ENCODE measurements at regions not wholly inside any gene's neighbourhood (a gene's known extent, or its start where the extent isn't known, plus 50 kb on each side); places are given as distances from the start of the nearest gene placed in this dataset.

- peaks cover 5% of the 10 kb centered on the region for H3K27me3 Mint-ChIP-seq
- no peaks in the 10 kb centered on the region for H3K4me1 Mint-ChIP-seq
- H3K9me3 Mint-ChIP-seq: no peaks in the 10 kb centered on the region
- no peak for DNase-seq
- H3K27ac Mint-ChIP-seq: no peak overlapping the region
- no peaks in the 10 kb centered on the region for H3K36me3 Mint-ChIP-seq
- no peak overlapping the region for H3K4me3 Mint-ChIP-seq
These were observed 221.8 kb upstream of the TMEM72 start for GRCh38 chr10:44689368-44689767.

- H3K27ac Mint-ChIP-seq: no peak overlapping the region
- DNase-seq: no peak
- H3K9me3 Mint-ChIP-seq: peaks cover 2% of the 10 kb centered on the region
- H3K4me1 Mint-ChIP-seq: no peaks in the 10 kb centered on the region
- H3K4me3 Mint-ChIP-seq: no peak overlapping the region
- H3K27me3 Mint-ChIP-seq: no peaks in the 10 kb centered on the region
- no peaks in the 10 kb centered on the region for H3K36me3 Mint-ChIP-seq
These were observed 214.6 kb upstream of the TMEM72 start for GRCh38 chr10:44696496-44696895.

- DNase-seq: no peak
- Mint-ChIP-seq H3K27me3 (no peaks in the 10 kb centered on the region), H3K4me3 (no peak overlapping the region), H3K9me3 (peaks cover 2% of the 10 kb centered on the region), H3K27ac (no peak overlapping the region), H3K36me3 (no peaks in the 10 kb centered on the region), H3K4me1 (no peaks in the 10 kb centered on the region)
These were observed 214.0 kb upstream of the TMEM72 start for GRCh38 chr10:44697116-44697515.

GRCh38 chr10:44702531-44702930, 208.6 kb upstream of the TMEM72 start:
- Mint-ChIP-seq H3K27ac (no peak overlapping the region), H3K4me3 (no peak overlapping the region), H3K9me3 (peaks cover 12% of the 10 kb centered on the region), H3K4me1 (no peaks in the 10 kb centered on the region), H3K27me3 (no peaks in the 10 kb centered on the region), H3K36me3 (no peaks in the 10 kb centered on the region)
- no peak for DNase-seq

- H3K27ac Mint-ChIP-seq: no peak overlapping the region
- H3K9me3 Mint-ChIP-seq: peaks cover 12% of the 10 kb centered on the region
- no peak for DNase-seq
- no peaks in the 10 kb centered on the region for H3K27me3 Mint-ChIP-seq
- no peaks in the 10 kb centered on the region for H3K36me3 Mint-ChIP-seq
- H3K4me1 Mint-ChIP-seq: no peaks in the 10 kb centered on the region
- no peak overlapping the region for H3K4me3 Mint-ChIP-seq
These were observed 207.6 kb upstream of the TMEM72 start for GRCh38 chr10:44703241-44704155.

GRCh38 chr10:44704616-44705015, 206.5 kb upstream of the TMEM72 start:
- Mint-ChIP-seq H3K27ac (no peak overlapping the region), H3K4me3 (no peak overlapping the region), H3K36me3 (no peaks in the 10 kb centered on the region), H3K27me3 (no peaks in the 10 kb centered on the region), H3K4me1 (no peaks in the 10 kb centered on the region), H3K9me3 (peaks cover 12% of the 10 kb centered on the region)
- no peak for DNase-seq

GRCh38 chr10:44706745-44707144, 204.4 kb upstream of the TMEM72 start:
- no peaks in the 10 kb centered on the region for H3K27me3 Mint-ChIP-seq
- no peaks in the 10 kb centered on the region for H3K36me3 Mint-ChIP-seq
- H3K4me3 Mint-ChIP-seq: no peak overlapping the region
- no peak for DNase-seq
- peaks cover 10% of the 10 kb centered on the region for H3K9me3 Mint-ChIP-seq
- no peak overlapping the region for H3K27ac Mint-ChIP-seq
- H3K4me1 Mint-ChIP-seq: no peaks in the 10 kb centered on the region

- Mint-ChIP-seq H3K4me1 (no peaks in the 10 kb centered on the region), H3K36me3 (no peaks in the 10 kb centered on the region)
- DNase-seq: no peak
These were observed 197.8 kb upstream of the TMEM72 start for GRCh38 chr10:44713307-44713706.

GRCh38 chr10:44714451-44714850, 196.7 kb upstream of the TMEM72 start:
- H3K4me1 Mint-ChIP-seq: no peaks in the 10 kb centered on the region
- H3K4me3 Mint-ChIP-seq: no peak overlapping the region
- no peaks in the 10 kb centered on the region for H3K36me3 Mint-ChIP-seq
- peaks cover 5% of the 10 kb centered on the region for H3K27me3 Mint-ChIP-seq
- no peak for DNase-seq
- no peak overlapping the region for H3K27ac Mint-ChIP-seq
- no peaks in the 10 kb centered on the region for H3K9me3 Mint-ChIP-seq

More at GRCh38 chr10:44713307-44713706, 197.8 kb upstream of the TMEM72 start:
- H3K27ac Mint-ChIP-seq: no peak overlapping the region
- H3K27me3 Mint-ChIP-seq: peaks cover under 1% of the 10 kb centered on the region
- no peaks in the 10 kb centered on the region for H3K9me3 Mint-ChIP-seq
- no peak overlapping the region for H3K4me3 Mint-ChIP-seq

- Mint-ChIP-seq H3K27ac (no peak overlapping the region), H3K27me3 (peaks cover 9% of the 10 kb centered on the region), H3K4me1 (no peaks in the 10 kb centered on the region), H3K36me3 (no peaks in the 10 kb centered on the region), H3K4me3 (no peak overlapping the region), H3K9me3 (no peaks in the 10 kb centered on the region)
- DNase-seq: no peak
These were observed 196.0 kb upstream of the TMEM72 start for GRCh38 chr10:44715136-44715535.

- H3K27me3 Mint-ChIP-seq: peaks cover 9% of the 10 kb centered on the region
- no peak overlapping the region for H3K27ac Mint-ChIP-seq
- no peaks in the 10 kb centered on the region for H3K4me1 Mint-ChIP-seq
- DNase-seq: no peak
- no peak overlapping the region for H3K4me3 Mint-ChIP-seq
- H3K9me3 Mint-ChIP-seq: no peaks in the 10 kb centered on the region
- H3K36me3 Mint-ChIP-seq: no peaks in the 10 kb centered on the region
These were observed 194.6 kb upstream of the TMEM72 start for GRCh38 chr10:44716470-44717015.

- Mint-ChIP-seq H3K36me3 (no peaks in the 10 kb centered on the region), H3K9me3 (peaks cover 3% of the 10 kb centered on the region), H3K27ac (no peak overlapping the region), H3K27me3 (peaks cover 20% of the 10 kb centered on the region), H3K4me1 (no peaks in the 10 kb centered on the region), H3K4me3 (no peak overlapping the region)
- DNase-seq: no peak
These were observed 188.1 kb upstream of the TMEM72 start for GRCh38 chr10:44723082-44723481.

GRCh38 chr10:44723619-44724325, 187.4 kb upstream of the TMEM72 start:
- Mint-ChIP-seq H3K27ac (no peak overlapping the region), H3K4me3 (no peak overlapping the region), H3K4me1 (no peaks in the 10 kb centered on the region), H3K9me3 (peaks cover 4% of the 10 kb centered on the region), H3K27me3 (peaks cover 15% of the 10 kb centered on the region), H3K36me3 (no peaks in the 10 kb centered on the region)
- DNase-seq: no peak

- Mint-ChIP-seq H3K36me3 (no peaks in the 10 kb centered on the region), H3K9me3 (peaks cover 4% of the 10 kb centered on the region), H3K27ac (no peak overlapping the region), H3K27me3 (peaks cover 14% of the 10 kb centered on the region), H3K4me3 (no peak overlapping the region), H3K4me1 (no peaks in the 10 kb centered on the region)
- no peak for DNase-seq
These were observed 186.5 kb upstream of the TMEM72 start for GRCh38 chr10:44724415-44725174.

- Mint-ChIP-seq H3K4me1 (no peaks in the 10 kb centered on the region), H3K4me3 (no peak overlapping the region), H3K36me3 (no peaks in the 10 kb centered on the region), H3K9me3 (peaks cover 7% of the 10 kb centered on the region), H3K27ac (no peak overlapping the region), H3K27me3 (peaks cover 11% of the 10 kb centered on the region)
- no peak for DNase-seq
These were observed 185.7 kb upstream of the TMEM72 start for GRCh38 chr10:44725404-44725803.

All from activated naive CD8-positive, alpha-beta T cell treated with anti-CD3 and anti-CD28 coated beads for 36 hours (primary cell).